Activated CD8-positive, alpha-beta memory T cell treated with anti-CD3 and anti-CD28 coated beads, Interleukin-2, amount 50 U/mL, for 48 hours (primary cell): ENCODE measurements at regions not wholly inside any gene's neighbourhood (a gene's known extent, or its start where the extent isn't known, plus 50 kb on each side); places are given as distances from the start of the nearest gene placed in this dataset.

ENCODE experiments used
- DNase-seq: peaks from one replicate; pipeline ENCODE4 v3.0.0-alpha.2; 2020

DNA sequence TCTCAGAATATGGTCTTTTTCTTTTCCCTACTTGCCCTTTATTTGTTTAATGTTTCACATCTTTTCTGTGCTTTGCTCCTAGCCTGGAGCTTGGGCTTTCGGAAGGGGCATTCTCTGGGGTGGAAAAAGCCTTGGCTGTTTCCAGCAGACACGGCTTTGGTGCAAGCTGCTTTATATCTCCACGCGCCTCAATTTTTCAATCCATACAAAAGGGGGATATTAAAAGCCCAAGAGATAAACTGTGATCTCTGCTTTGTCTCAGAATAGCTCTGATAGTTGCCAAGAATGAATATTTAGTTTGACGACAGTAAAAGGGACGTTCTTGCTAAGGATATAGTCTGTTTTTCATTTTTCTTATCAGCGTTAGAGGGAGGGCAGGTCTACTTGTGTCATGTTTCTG, 194.0 kb upstream of the KIRREL3 start:
- DNase-seq, result no peak

DNA sequence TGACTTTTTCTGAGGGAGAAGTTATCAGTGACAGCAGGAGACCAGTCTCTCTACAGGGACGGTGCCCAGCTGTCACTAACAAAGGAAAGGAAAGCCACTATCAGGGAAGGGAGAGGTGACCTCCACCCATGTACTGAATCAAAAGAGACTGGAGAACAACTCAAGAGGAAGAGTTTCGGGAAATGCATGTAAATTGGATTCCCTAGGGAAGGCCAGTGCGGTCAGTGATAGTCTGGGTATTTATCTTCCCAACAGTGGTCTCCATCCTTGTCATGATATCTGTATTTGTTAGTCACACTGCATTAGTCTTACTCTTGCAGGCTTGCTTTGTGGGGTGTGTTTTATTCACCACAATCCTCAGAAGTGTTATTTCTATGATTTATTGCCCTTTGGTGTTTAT, 193.4 kb upstream of the KIRREL3 start:
- no peak for DNase-seq

DNA sequence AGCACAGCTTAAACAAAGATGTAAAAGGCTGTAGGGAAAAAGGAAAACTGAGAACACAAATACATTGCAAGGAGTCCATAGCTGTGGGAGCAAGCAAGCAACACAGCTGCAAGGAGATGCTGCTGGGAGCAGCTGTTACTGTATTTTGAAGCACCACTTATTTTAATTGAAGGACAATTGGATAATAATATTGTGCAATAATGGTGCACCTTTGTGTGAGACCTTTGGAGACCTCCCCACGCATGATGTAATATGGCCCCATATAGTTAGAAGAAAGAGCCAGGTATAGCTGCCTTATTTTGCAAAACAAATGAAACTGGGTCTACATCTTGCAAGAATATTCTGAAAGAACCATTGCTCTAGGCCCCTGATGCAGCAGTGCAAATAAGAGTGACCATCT, 191.1 kb upstream of the KIRREL3 start:
- no peak for DNase-seq

DNA sequence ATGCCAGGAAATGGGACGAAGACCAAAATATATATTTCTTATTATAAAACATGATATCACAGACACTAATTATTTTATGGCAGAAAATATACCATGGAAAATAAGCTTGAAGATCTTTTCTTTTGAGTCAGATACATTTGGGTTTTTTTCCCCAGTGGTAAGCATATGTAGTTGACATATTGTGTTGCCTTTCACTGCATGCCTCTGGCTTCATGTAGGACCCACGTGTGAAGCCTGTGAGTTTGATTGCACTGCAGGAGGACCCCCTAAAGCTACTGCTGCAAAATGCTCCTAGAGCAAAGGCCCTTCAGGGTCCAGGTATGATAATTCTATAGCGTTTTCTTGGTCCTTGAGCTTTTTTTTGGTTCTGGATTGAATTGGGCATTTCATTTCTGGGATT, 190.7 kb upstream of the KIRREL3 start:
- DNase-seq, result no peak

DNA sequence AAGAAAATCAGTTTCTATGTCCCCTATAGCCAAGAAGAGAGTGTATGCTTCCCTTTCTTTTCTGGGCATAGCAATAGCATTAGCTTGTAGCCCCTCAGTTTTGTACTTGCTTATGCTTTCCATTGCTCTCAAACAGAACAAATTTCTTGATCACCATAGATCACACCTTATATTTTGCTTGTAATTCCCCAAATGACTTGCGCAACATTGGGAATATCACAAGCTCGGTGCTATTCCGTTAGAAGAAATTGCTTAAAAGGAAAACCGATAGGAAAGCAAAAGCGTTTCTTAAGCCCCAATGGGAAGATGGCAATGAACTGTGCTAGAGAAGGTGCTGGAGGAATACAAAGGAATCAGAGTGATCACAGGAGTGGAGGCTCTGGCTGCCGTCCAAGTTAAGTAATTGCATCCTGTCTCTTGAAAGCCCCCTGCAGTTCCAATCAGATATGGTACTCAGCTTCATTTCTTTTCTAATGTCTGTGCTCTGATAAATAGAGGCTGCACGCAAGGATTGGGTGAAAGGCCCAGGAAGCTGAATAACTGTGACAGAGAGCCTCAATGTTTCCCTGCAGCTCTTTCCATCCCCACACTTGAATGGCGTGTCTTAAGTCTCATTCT, 182.1 kb upstream of the KIRREL3 start:
- DNase-seq, result no peak

DNA sequence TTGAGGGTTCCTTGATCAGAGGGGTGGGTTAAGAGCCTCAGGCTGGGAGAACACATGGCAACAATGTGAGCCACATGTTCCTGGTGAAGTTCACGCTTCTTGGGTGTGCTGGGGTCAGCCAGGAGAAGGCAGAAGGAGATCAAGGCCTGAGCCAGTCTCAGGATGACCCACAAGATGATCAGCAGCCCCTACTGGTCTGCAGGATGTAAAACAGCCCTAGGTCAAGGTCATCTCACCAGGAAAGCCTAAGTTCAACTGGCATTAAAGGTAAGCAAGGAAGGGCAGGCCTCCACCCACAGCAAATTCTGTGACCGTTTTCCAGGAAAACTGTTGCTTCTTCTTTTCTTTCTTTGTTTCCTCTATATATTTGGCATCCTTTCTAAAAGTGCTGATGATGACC, 156.7 kb upstream of the KIRREL3 start:
- no peak for DNase-seq

DNA sequence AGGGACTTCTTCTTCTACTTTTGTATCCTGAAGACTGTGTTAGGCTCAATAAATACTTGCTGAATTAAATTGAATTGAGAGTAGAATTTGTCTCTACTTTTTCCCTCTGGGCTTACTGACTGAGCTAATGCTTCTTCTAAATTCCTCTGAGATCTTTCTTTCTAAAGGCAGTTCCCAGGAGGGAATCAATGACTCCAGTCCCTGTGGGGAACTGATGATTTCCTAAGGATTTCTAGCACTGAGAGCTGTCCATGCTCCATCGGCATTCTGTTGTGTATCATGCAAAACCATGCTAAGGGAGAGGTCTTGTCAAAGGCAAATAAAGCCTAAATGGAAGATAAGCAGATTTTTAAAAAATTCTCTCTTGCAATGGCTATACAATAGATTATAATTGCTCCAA, 148.8 kb upstream of the KIRREL3 start:
- DNase-seq, result no peak

DNA sequence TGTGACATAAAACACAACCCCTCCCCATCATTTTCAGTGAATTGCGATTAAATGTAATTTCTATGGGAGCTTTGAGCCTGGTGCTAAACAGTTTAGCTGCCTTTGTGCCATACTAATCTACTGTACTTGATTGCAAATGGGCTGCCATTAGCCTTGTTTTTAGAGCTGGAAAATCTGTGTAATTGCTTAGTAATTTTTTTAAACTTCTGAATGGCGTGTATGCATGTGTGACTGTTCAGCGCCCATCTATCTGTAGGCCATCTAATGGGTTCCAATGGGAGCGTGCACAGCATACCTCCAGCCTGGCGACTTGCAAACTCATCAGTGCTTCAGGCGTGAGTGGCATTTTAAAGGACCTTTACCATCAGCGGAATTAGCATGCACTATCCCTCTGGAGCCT, 142.7 kb upstream of the KIRREL3 start:
- DNase-seq, result no peak

DNA sequence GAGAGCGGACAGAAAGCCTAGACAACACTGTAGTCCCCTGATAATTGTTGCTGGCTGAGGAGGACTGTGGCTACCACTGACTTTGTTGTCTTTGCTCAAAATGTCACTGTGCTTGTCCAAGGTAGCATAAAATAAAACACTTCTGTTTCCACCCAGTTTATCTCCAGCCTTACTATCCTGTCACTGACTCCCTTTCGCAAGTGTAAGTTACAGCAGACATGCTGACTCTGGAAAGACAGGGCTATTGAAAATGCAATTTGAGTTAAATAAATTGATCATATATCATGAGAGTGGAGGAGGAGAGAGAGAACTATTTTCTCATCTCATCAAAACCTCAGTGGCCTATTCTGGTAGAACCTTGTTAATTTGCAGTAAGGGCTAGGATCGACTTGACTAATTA, 138.0 kb upstream of the KIRREL3 start:
- DNase-seq, result no peak

DNA sequence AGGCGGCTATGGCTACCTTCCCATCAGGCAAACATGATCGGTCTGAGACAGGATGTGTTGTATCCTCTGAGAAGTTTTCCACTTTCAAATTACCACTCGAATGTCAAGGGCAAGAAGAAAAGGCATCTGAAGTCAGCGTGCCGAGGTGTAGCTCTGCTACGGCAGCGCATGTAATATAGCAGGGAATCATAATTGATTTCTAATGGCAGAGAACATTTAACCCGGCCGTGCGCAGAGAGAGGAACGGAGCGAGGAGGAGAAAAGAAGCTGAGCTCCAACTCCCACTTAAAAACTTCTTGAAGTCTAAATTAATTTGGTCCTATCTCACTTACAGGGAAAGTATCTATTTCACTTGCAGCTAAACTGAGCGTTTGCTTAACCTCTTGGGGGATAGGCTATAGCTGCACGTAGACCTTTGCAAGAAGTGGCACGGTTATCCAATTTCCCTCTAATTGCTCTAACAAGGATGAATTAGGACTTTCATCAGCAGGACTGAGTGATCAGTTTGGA, 137.3 kb upstream of the KIRREL3 start:
- no peak for DNase-seq

DNA sequence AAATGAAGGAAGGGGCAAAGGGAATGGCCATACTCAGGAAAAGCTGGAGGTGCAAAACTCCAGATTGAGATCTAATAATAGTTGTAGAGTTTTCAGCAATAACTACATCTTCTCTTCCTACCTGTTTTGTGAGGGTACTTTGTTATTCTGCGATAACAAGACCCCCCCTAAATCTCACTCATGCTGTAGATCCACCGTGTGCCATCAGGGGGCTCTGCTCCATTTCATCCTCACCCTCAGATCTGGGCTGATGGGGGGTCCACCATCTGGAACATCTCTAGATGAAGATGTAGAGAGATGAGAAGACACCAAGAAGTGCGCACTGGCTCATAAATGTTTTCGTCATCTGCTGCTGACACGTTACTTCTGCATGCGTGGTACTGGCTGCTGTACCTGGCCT, 135.9 kb upstream of the KIRREL3 start:
- DNase-seq, result no peak

DNA sequence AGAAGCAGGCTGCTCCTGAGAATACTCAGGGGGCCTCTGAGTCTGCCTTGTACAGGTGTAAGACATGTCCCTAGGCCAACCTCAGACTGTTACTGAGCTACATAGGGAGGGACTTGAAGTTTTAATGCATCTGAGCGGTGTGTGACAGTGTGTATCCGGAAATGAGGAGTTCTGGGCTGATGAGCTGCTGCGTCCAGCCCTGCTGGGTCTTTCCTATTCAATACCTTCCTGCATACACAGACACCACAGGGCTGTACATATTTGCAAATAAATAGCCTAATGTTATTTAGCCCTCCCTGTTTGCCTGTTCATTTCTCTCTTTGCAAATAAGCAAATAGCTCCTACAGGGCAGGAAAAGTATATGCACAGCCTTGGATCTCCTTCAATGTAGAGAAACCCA, 134.7 kb upstream of the KIRREL3 start:
- DNase-seq, result no peak

DNA sequence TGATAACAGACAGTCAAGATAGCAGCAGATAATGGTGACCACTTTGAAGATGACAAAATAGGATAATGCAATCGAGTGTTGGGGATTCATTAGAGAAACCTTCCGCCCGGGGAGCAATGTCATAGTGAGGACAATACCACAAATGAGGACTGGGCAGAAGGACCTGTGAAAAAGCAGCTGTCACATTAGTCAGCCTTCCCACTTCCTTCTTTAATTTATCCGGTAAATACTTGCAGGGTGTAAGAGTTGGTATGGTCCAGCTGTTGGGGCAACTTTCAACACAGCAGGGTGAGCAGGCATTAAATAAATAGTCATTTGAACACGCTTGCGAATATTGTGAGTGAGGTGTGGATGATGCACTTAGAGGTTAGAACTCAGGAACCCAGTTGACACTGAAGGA, 132.5 kb upstream of the KIRREL3 start:
- no peak for DNase-seq

DNA sequence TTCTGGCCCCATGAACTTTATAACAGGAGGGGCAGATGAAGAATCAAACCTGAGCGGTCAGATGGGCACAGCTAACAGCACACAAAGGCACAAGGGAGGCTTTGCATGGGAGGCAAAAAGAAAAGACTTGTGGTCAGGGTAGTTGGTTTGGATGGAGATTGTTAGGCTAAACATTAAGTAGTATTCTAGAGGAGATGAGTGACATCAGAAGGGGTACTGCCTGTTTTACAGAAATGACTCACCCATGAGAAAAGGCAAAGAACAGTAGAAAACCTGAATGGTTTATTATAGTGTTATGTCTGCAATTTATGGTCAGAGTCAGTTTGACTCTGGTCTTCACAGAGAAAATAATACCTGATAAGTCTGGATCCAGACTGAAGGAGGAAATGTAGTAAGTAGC, 129.8 kb upstream of the KIRREL3 start:
- no peak for DNase-seq

DNA sequence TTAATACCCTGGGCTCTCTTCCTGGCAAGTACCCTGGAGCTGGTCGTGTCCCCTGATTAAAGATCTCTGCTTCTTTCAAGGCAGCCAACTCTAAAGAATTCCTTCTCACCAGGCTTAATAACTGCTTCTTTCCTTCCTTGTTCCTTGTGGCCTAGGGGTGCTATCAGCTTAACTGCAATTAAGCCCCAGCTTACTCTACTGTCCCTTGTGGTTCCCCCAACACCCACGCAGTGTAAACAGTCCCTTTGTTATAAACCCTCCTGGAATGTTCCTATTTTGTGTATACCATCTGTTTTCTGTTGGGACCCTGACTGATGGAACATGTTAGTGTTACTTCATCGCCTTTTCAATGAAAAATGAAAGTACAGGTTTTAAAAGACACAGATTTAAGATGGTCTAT, 126.4 kb upstream of the KIRREL3 start:
- no peak for DNase-seq

DNA sequence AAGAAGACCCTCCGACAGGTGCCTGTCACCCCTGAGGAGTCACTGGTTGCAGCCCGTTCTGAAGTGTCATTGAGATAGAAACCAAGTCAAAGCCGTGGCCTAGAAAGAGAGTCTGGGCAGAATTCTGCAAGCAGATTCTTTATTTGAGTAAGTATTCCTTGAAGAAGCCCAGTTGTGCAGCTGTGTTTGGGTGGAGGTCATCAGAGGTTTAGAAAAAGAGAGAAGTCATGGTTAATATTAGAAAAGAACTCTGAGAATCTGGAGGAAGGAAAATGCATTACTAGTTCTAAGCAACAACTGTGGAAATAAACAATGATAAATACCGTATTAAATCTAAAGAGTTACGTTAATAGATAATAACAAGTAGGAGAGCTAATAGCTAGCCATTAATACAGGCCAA, 118.8 kb upstream of the KIRREL3 start:
- no peak for DNase-seq

DNA sequence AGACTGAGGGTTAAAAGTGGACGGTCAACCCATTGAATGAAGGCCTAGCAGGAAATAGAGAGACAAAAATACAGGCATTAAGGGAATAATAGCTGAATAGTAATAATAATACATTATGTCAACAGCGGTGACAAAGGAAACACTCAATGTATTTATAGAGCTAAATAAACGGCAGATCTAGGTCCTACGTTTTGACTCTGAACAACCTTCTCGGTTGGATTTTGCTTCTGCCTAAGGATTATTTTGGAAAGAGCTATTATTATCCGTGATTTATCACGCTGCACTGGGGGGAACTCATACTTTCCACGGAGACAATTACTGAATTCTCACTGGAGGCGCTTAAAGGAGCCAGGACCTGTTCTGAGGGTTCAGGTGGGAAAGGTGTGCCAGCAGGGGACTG, 118.2 kb upstream of the KIRREL3 start:
- DNase-seq, result no peak

DNA sequence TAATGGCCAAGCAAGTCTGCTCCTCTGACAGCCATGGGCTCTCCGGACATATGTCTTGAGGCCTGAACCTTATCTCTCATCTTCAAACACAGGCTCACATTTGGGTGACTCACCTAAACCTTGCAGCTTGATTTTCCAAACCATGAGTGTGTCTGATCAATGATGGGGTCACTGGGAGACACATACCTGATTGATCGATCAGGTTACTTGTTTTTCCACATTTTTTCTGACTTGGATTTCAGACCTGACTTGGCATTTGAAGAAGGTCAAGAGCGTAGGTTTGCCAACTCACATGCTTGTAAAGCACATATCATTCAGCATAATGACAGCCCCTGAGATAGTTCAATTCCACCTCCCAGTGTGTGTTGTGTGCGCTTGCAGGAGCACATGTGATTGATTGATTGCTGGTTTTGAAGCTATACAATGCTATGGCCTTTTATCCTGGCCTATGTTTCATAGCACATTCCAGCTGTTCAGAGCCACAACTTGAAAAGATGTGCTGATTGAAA, 116.7 kb upstream of the KIRREL3 start:
- no peak for DNase-seq

DNA sequence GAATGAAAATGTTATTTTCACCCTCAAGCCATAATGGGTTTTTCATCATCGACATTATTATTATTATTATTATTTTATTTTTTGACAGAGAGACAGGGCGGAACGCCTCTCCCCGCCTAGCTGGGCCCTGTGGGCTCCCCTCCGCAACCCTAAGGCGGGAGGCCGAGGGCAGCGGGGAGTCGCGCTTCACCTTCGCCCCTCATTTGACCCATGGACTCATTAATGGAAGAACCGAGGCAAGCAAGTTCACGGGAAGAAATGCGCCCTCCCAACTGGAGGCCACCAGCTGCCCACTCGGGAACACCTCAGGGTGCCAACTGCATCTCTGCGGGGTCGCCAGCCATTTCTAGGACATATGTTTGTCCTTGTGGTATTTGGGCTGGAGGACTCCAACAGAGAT, 115.3 kb upstream of the KIRREL3 start:
- no peak for DNase-seq

DNA sequence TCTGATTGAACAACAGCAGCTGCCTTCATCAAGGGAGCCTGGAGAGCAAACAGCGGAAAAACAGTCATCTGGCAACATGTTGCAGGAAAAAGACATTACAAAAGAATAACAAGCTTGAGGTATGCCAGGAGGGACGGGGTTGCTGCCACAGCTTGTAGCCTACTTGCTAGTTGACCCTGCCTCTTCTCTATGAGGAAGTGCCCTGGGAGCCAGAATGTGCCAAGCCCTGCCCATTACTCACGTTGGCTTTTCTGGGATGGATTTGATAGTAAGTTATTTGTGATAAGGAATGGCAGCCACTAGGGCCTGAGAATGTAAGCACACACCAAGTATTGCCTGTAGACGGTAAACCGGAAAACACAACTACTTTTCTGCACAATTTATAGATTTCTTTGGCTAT, 113.5 kb upstream of the KIRREL3 start:
- no peak for DNase-seq

DNA sequence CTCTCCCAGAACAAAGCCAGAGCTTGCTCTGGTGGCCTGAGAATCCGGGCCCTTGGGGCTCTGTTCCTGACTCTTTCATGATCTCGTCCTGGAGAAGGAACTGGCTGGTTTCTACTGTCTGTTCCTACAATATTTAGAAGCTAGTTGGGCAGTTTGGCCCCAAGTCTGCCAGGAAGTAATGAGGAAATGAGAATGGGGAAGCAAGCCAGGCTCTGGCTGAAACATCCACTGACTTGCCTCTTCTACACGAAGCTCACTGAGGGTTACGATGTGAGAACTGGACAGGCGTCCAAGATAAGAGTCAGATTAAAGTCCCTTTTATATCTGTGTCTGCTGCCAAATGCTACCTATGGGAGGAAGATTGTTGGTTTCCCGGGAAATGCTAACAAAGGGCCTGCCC, 110.0 kb upstream of the KIRREL3 start:
- no peak for DNase-seq

DNA sequence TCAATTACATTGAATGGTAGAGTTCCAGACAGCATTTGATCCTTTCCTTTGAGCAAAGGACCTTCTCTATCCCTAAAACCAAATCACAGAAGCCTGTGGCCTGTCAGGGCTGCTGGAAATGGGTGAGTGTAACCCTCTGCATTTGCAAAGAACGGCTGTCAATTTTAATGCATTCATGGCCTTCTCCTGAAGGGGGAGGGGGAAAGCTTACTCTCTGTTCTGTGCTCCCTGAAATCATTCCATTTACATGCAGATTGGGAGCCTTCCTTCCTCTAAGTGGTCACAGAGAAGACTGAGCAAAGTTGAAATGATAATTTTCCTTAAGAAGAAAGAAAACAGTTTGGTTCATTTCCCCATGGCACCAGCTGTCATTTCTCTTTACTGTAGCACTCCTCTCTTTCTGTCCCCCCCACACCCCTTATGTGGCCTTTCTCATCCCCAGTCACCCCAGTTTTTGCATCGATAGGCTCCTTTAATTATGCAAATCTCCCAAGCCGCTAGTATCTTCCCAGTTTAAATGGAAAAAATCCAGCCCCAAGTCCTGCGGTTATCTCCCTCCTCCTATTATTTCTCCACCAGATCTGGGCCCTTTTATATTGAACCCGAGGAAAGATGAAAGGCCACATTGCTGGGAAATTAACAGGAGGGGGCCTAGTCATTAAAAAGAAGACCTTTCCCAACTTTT, 109.4 kb upstream of the KIRREL3 start:
- DNase-seq, result no peak

DNA sequence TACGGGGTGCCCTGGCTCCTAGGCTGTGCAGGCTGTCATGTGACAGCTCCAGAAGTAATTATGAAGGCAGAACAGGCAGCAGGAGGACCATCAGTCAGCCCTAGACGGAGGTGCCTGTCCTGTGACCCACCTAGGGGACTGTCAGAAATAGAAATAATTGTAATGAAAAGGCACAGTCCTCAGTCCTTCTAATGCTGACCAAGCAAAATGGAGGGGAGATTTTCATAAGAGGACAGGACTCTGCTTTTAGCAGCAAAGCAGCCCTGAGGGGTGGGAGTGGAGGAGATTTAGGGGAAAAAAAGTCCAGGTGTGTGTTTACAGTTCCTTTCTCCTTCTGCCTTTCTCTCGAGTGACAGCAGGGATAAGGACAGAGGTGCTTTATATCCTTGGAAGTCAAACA, 108.3 kb upstream of the KIRREL3 start:
- DNase-seq, result no peak

DNA sequence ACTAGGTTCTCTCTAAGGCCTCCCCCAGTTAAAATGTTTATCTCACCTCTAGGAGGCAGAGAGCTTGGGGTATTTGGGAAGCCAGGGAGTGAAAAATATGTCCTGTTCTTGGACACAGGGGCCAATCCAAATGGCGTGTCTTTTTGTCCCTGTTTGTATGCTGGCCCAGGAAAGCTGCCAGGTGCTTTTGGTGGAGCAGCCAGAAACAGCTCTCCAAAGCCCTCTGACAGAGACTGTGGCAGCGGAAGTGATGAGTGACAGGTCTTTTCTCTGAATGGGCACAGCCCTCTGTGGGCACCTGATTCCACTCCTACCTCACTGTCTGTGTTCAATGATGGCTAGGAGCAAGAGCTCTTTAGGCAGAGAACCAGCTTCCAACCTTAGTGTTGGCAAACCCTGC, 106.4 kb upstream of the KIRREL3 start:
- DNase-seq, result no peak
